GM12875 (cell line): ENCODE measurements at regions not wholly inside any gene's neighbourhood (a gene's known extent, or its start where the extent isn't known, plus 50 kb on each side); places are given as distances from the start of the nearest gene placed in this dataset.

Experiments used
- H3K4me3 ChIP-seq: one replicate; pipeline ENCODE4 v1.5.1; 2011; ENCODE audit warnings: low read depth, low read length, control low read depth
- CTCF ChIP-seq: IDR thresholded peaks from 2 replicates; pipeline ENCODE4 v1.5.1; 2011; ENCODE audit warnings: low read depth, mild to moderate bottlenecking, control low read depth, inconsistent platforms, low read length, moderate library complexity, borderline replicate concordance; ENCODE audit not compliant: insufficient read depth

GRCh38 chr3:78015856-78016255 lies 976.0 kb downstream of the ROBO2 start:
- no peak for TF ChIP-seq CTCF
- no peak overlapping the region for H3K4me3 ChIP-seq

GRCh38 chr3:78021710-78022109 lies 981.8 kb downstream of the ROBO2 start:
- H3K4me3 ChIP-seq, result no peak overlapping the region
- no peak for TF ChIP-seq CTCF

- H3K4me3 ChIP-seq, result no peak overlapping the region
- TF ChIP-seq CTCF, result no peak
These were observed 982.3 kb downstream of the ROBO2 start for GRCh38 chr3:78022232-78022631.

DNA sequence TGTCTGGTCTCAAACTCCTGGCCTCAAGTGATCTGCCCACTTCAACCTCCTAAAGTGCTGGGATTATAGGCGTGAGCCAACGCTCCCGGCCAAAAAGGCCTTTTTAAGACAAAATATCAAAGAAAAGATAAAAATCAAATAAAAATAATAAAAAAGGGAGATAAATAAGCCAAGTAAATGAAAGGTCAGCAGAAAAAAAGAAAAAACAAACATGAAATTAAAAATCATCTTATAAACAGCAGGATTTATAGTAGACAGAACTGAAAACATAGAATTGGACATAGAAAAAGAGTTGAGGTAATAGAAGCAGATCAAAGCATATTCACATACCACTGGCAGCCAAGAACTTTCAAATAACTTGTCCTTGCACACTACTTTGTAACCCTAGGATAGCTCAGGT lies 983.4 kb downstream of the ROBO2 start:
- H3K4me3 ChIP-seq, result no peak overlapping the region
- no peak for TF ChIP-seq CTCF

DNA sequence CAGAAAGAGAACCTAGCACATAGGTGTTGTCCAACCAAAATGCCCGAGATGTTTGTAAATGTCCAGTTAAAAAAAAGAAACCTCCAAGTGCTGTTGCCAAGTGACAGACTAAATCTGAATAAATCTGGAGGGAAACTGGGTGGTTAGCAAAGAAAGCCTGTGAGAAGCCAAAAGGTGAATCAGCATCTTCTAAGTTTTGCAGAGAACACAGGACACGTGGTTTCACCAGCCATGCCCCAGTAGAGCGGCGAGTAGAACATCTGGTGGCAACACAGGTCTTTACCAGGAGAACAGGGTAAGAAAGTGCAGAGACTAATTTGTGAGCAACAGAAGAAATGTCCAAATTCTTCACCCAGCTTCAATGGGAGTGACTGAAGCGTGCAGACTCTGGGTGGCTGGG lies 986.0 kb downstream of the ROBO2 start:
- no peak for TF ChIP-seq CTCF
- H3K4me3 ChIP-seq, result no peak overlapping the region

DNA sequence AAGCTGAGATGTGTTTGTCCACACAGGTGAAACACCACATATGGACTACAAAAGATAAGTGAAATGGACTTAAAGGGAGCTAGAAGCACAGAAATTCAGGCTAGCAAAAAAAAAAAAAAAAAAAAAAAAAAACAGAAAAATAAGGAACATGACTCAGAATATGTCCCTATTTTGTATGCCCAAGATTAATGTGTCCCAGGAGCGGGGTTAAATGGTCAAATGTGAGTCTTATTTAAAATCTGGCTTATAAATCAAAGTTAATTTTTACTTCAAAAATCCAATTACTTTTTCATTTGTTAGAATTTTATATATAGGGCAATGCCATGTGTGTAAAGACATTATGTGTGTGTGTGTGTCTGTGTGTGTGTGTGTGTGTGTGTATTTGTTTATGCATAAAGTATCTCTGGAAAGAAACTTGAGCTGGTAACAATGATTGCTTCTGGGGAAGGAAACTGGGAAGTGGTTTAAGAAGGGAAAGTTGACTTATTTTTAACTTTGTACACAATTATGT lies 986.5 kb downstream of the ROBO2 start:
- H3K4me3 ChIP-seq, result no peak overlapping the region
- TF ChIP-seq CTCF, result no peak

- H3K4me3 ChIP-seq, result no peak overlapping the region
- TF ChIP-seq CTCF, result no peak
These were observed 989.9 kb downstream of the ROBO2 start for GRCh38 chr3:78029775-78030174.
